DND-41 (cell line): ENCODE measurements at regions not wholly inside any gene's neighbourhood (a gene's known extent, or its start where the extent isn't known, plus 50 kb on each side); places are given as distances from the start of the nearest gene placed in this dataset.

Experiments used
- CTCF ChIP-seq: IDR thresholded peaks from 2 replicates; pipeline ENCODE4 v1.5.1; 2012; ENCODE audit warnings: borderline replicate concordance, low read length, moderate library complexity, mild to moderate bottlenecking; ENCODE audit not compliant: poor library complexity, severe bottlenecking; ENCODE audit errors: extremely low read depth
- EZH2 ChIP-seq: IDR thresholded peaks from 3 replicates; pipeline ENCODE4 v1.6.1; 2012; ENCODE audit warnings: borderline replicate concordance, low read depth, mild to moderate bottlenecking, moderate library complexity, low read length, inconsistent platforms; ENCODE audit not compliant: severe bottlenecking

DNA sequence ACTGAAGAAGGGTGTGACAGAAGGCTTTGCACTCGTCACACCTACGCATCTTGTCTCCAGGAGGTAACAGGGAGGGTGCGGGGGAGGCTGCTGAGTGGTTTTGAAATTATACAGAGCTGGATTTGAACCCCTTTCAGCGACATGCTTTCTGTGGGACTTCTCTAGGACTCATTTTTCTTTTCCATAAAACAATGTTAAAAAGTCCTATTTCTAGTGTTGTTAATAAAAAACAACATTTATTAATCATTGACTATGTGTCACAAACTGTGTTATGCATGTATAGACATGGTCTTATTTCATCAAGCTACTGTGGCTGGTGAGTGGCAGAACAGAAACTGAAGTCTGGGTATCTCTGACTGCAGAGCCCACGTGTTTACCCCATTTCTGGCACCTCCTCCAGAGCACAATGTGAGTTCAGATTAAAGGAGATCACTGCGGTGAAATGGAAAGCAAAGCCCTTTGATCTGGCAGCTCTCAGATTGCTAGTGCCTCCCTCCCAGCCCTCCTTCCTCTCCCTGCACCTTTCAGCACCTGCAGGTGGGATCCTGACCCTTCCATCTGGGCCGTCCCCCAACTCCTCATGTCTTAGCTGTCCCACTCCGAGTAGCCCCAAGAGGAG is 315.5 kb upstream of the MYT1L start:
- TF ChIP-seq CTCF = no peak
- no peak for TF ChIP-seq EZH2
